IgD-negative memory B cell (primary cell): ENCODE measurements at regions not wholly inside any gene's neighbourhood (a gene's known extent, or its start where the extent isn't known, plus 50 kb on each side); places are given as distances from the start of the nearest gene placed in this dataset.

Source experiments
- H3K27ac Mint-ChIP-seq, 3 donors: one replicate each; pipeline ENCODE4 v1.8.0; 2020 to 2022; ENCODE audit warnings: mild to moderate bottlenecking in 3 of 3, mixed read lengths in 3 of 3, moderate library complexity in 1 of 3
- H3K27me3 Mint-ChIP-seq: one replicate; pipeline ENCODE4 v1.8.0; 2021; ENCODE audit warnings: mixed read lengths
- H3K36me3 Mint-ChIP-seq: one replicate; pipeline ENCODE4 v1.8.0; 2020; ENCODE audit warnings: mild to moderate bottlenecking, mixed read lengths
- H3K4me1 Mint-ChIP-seq, 3 donors: one replicate each; pipeline ENCODE4 v1.8.0; 2020 to 2022; ENCODE audit warnings: mixed read lengths in 3 of 3, mild to moderate bottlenecking in 1 of 3
- H3K4me3 Mint-ChIP-seq, 4 donors: one replicate each; pipeline ENCODE4 v1.8.0; 2020 to 2022; ENCODE audit warnings: mild to moderate bottlenecking in 4 of 4, mixed read lengths in 4 of 4, moderate library complexity in 3 of 4
- H3K9me3 Mint-ChIP-seq, 3 donors: one replicate each; pipeline ENCODE4 v1.8.0; 2020 to 2021; ENCODE audit warnings: mixed read lengths in 3 of 3, mild to moderate bottlenecking in 1 of 3

- Mint-ChIP-seq H3K4me1 (no peaks in the 10 kb centered on the region), H3K27ac (no peak overlapping the region), H3K27me3 (no peaks in the 10 kb centered on the region), H3K4me3 (no peak overlapping the region), H3K36me3 (no peaks in the 10 kb centered on the region), H3K9me3 (peaks cover 7 to 15% (median 10%) of the 10 kb centered on the region in 3 donors)
Measured at GRCh38 chr3:64848822-64849221, 161.0 kb upstream of the ADAMTS9 start.

- Mint-ChIP-seq H3K4me3 (no peak overlapping the region), H3K27me3 (no peaks in the 10 kb centered on the region), H3K36me3 (no peaks in the 10 kb centered on the region), H3K27ac (no peak overlapping the region), H3K9me3 (peaks cover 7 to 15% (median 10%) of the 10 kb centered on the region in 3 donors), H3K4me1 (no peaks in the 10 kb centered on the region)
Measured at GRCh38 chr3:64848127-64848800, 160.5 kb upstream of the ADAMTS9 start.

GRCh38 chr3:64844558-64844957, 156.8 kb upstream of the ADAMTS9 start:
- no peaks in the 10 kb centered on the region for H3K27me3 Mint-ChIP-seq
- H3K9me3 Mint-ChIP-seq = peaks cover 5 to 9% (median 6%) of the 10 kb centered on the region in 3 donors
- H3K36me3 Mint-ChIP-seq = no peaks in the 10 kb centered on the region
- no peaks in the 10 kb centered on the region for H3K4me1 Mint-ChIP-seq
- no peak overlapping the region for H3K27ac Mint-ChIP-seq
- H3K4me3 Mint-ChIP-seq = no peak overlapping the region

- H3K27ac Mint-ChIP-seq = no peak overlapping the region
- no peak overlapping the region for H3K4me3 Mint-ChIP-seq
- no peaks in the 10 kb centered on the region for H3K4me1 Mint-ChIP-seq
- no peaks in the 10 kb centered on the region for H3K27me3 Mint-ChIP-seq
- H3K36me3 Mint-ChIP-seq = no peaks in the 10 kb centered on the region
- H3K9me3 Mint-ChIP-seq = peaks cover 0 to 4% (median 2%) of the 10 kb centered on the region in 3 donors
Measured at GRCh38 chr3:64837986-64838735, 150.4 kb upstream of the ADAMTS9 start.

- Mint-ChIP-seq H3K27me3 (no peaks in the 10 kb centered on the region), H3K9me3 (peaks cover 0 to 4% (median 2%) of the 10 kb centered on the region in 3 donors), H3K36me3 (no peaks in the 10 kb centered on the region), H3K4me3 (no peak overlapping the region), H3K27ac (no peak overlapping the region), H3K4me1 (no peaks in the 10 kb centered on the region)
Measured at GRCh38 chr3:64837126-64837738, 149.4 kb upstream of the ADAMTS9 start.

GRCh38 chr3:64836097-64836496, 148.3 kb upstream of the ADAMTS9 start:
- Mint-ChIP-seq H3K4me1 (no peaks in the 10 kb centered on the region), H3K4me3 (no peak overlapping the region), H3K27ac (no peak overlapping the region), H3K27me3 (no peaks in the 10 kb centered on the region), H3K36me3 (no peaks in the 10 kb centered on the region), H3K9me3 (peaks cover 0 to 4% (median 2%) of the 10 kb centered on the region in 3 donors)

- no peaks in the 10 kb centered on the region for H3K36me3 Mint-ChIP-seq
- no peak overlapping the region for H3K27ac Mint-ChIP-seq
- peaks cover 0 to 4% (median 4%) of the 10 kb centered on the region in 3 donors for H3K9me3 Mint-ChIP-seq
- no peak overlapping the region for H3K4me3 Mint-ChIP-seq
- H3K4me1 Mint-ChIP-seq = no peaks in the 10 kb centered on the region
- no peaks in the 10 kb centered on the region for H3K27me3 Mint-ChIP-seq
Measured at GRCh38 chr3:64832098-64832497, 144.3 kb upstream of the ADAMTS9 start.

GRCh38 chr3:64830681-64831080, 142.9 kb upstream of the ADAMTS9 start:
- no peaks in the 10 kb centered on the region for H3K4me1 Mint-ChIP-seq
- peaks cover 0 to 6% (median 4%) of the 10 kb centered on the region in 3 donors for H3K9me3 Mint-ChIP-seq
- no peaks in the 10 kb centered on the region for H3K27me3 Mint-ChIP-seq
- H3K27ac Mint-ChIP-seq = no peak overlapping the region
- H3K36me3 Mint-ChIP-seq = no peaks in the 10 kb centered on the region
- no peak overlapping the region for H3K4me3 Mint-ChIP-seq

GRCh38 chr3:64829331-64829730, 141.5 kb upstream of the ADAMTS9 start:
- H3K27ac Mint-ChIP-seq = no peak overlapping the region
- H3K4me3 Mint-ChIP-seq = no peak overlapping the region
- H3K27me3 Mint-ChIP-seq = no peaks in the 10 kb centered on the region
- peaks cover 0 to 5% (median 2%) of the 10 kb centered on the region in 3 donors for H3K9me3 Mint-ChIP-seq
- no peaks in the 10 kb centered on the region for H3K4me1 Mint-ChIP-seq
- H3K36me3 Mint-ChIP-seq = no peaks in the 10 kb centered on the region

GRCh38 chr3:64828276-64828675, 140.5 kb upstream of the ADAMTS9 start:
- Mint-ChIP-seq H3K4me3 (no peak overlapping the region), H3K27me3 (no peaks in the 10 kb centered on the region), H3K9me3 (peaks cover 0 to 5% (median 2%) of the 10 kb centered on the region in 3 donors), H3K4me1 (no peaks in the 10 kb centered on the region), H3K27ac (no peak overlapping the region), H3K36me3 (no peaks in the 10 kb centered on the region)

GRCh38 chr3:64827431-64827830, 139.6 kb upstream of the ADAMTS9 start:
- Mint-ChIP-seq H3K27ac (no peak overlapping the region), H3K4me3 (no peak overlapping the region), H3K27me3 (no peaks in the 10 kb centered on the region), H3K4me1 (no peaks in the 10 kb centered on the region), H3K9me3 (peaks cover 0 to 5% (median 2%) of the 10 kb centered on the region in 3 donors), H3K36me3 (no peaks in the 10 kb centered on the region)

GRCh38 chr3:64827019-64827418, 139.2 kb upstream of the ADAMTS9 start:
- H3K36me3 Mint-ChIP-seq = no peaks in the 10 kb centered on the region
- H3K9me3 Mint-ChIP-seq = peaks cover 0 to 5% (median 2%) of the 10 kb centered on the region in 3 donors
- no peaks in the 10 kb centered on the region for H3K4me1 Mint-ChIP-seq
- H3K27ac Mint-ChIP-seq = no peak overlapping the region
- no peaks in the 10 kb centered on the region for H3K27me3 Mint-ChIP-seq
- H3K4me3 Mint-ChIP-seq = no peak overlapping the region

GRCh38 chr3:64825404-64826120, 137.8 kb upstream of the ADAMTS9 start:
- Mint-ChIP-seq H3K27ac (no peak overlapping the region), H3K4me3 (no peak overlapping the region), H3K27me3 (no peaks in the 10 kb centered on the region), H3K36me3 (no peaks in the 10 kb centered on the region), H3K4me1 (no peaks in the 10 kb centered on the region), H3K9me3 (peaks cover 0 to 5% (median 2%) of the 10 kb centered on the region in 3 donors)

GRCh38 chr3:64824394-64824909, 136.7 kb upstream of the ADAMTS9 start:
- Mint-ChIP-seq H3K27ac (no peak overlapping the region), H3K9me3 (peaks cover 0 to 5% (median 0%) of the 10 kb centered on the region in 3 donors), H3K4me3 (no peak overlapping the region), H3K4me1 (no peaks in the 10 kb centered on the region), H3K27me3 (no peaks in the 10 kb centered on the region), H3K36me3 (no peaks in the 10 kb centered on the region)

- Mint-ChIP-seq H3K27me3 (no peaks in the 10 kb centered on the region), H3K27ac (peak overlapping the region in 1 of 3 donors; percentile 81), H3K4me3 (no peak overlapping the region), H3K4me1 (no peaks in the 10 kb centered on the region), H3K9me3 (peaks cover 0 to 4% (median 0%) of the 10 kb centered on the region in 3 donors), H3K36me3 (no peaks in the 10 kb centered on the region)
Measured at GRCh38 chr3:64818196-64818595, 130.4 kb upstream of the ADAMTS9 start.
